ENCODE measurements at regions not wholly inside any gene's neighbourhood (a gene's known extent, or its start where the extent isn't known, plus 50 kb on each side); places are given as distances from the start of the nearest gene placed in this dataset.

- ChIA-PET POLR2A (no interaction called here), CTCF (interaction anchor here (1.8 kb wide), 1 partner anchor 276 kb away, joined by 4 read pairs; no protein-coding TSS in a partner anchor)
- DNase-seq (ENCODE audit: low spot score) (peak; percentile 11), ATAC-seq (peak; percentile 47)
- H3K4me1 Mint-ChIP-seq: peaks cover 23% of the 10 kb centered on the region
- H3K27me3 Mint-ChIP-seq (ENCODE audit: low read depth): no peaks in the 10 kb centered on the region
- no peak overlapping the region for H3K27ac Mint-ChIP-seq
- H3K9me3 Mint-ChIP-seq: no peaks in the 10 kb centered on the region
- no peak overlapping the region for H3K4me3 Mint-ChIP-seq
- H3K36me3 Mint-ChIP-seq: no peaks in the 10 kb centered on the region
- TF ChIP-seq JUN (CRISPR knock-in tag; IDR thresholded peaks at IDR 0.05) (no peak), ERG (CRISPR knock-in tag; IDR thresholded peaks at IDR 0.05) (no peak), GTF2I (CRISPR knock-in tag; conservative IDR thresholded peaks at IDR 0.05) (no peak), ZNF281 (CRISPR knock-in tag; IDR thresholded peaks at IDR 0.05) (no peak), GRHL2 (CRISPR knock-in tag; IDR thresholded peaks at IDR 0.05; ENCODE audit: insufficient replicate concordance, severe bottlenecking) (no peak), ZNF532 (CRISPR knock-in tag; IDR thresholded peaks at IDR 0.05; ENCODE audit: borderline replicate concordance) (no peak), FOXK1 (CRISPR knock-in tag; IDR thresholded peaks at IDR 0.05) (no peak)
Measured at GRCh38 chr15:97521381-97522285, 438.9 kb upstream of the ARRDC4 start.

- Mint-ChIP-seq H3K4me3 (no peak overlapping the region), H3K9me3 (no peaks in the 10 kb centered on the region), H3K27ac (no peak overlapping the region), H3K36me3 (no peaks in the 10 kb centered on the region), H3K27me3 (ENCODE audit: low read depth) (no peaks in the 10 kb centered on the region), H3K4me1 (peaks cover 23% of the 10 kb centered on the region)
- ATAC-seq: no peak
- ChIA-PET POLR2A (no interaction called here), CTCF (interaction anchor here (1.8 kb wide), 1 partner anchor 277 kb away, joined by 4 read pairs; no protein-coding TSS in a partner anchor)
- TF ChIP-seq CBFB (CRISPR knock-in tag; IDR thresholded peaks at IDR 0.05; ENCODE audit: low read depth) (no peak), E2F4 (CRISPR knock-in tag; IDR thresholded peaks at IDR 0.05; ENCODE audit: borderline replicate concordance, low read depth) (no peak), AR (CRISPR knock-in tag; IDR thresholded peaks at IDR 0.05) (no peak), TEAD4 (CRISPR knock-in tag; IDR thresholded peaks at IDR 0.05) (no peak), ATF1 (CRISPR knock-in tag; IDR thresholded peaks at IDR 0.05) (no peak)
- DNase-seq (ENCODE audit: low spot score): no peak
Measured at GRCh38 chr15:97522347-97522746, 438.2 kb upstream of the ARRDC4 start.

All from WTC11 (cell line).